Panc1 (cell line): ENCODE measurements at regions not wholly inside any gene's neighbourhood (a gene's known extent, or its start where the extent isn't known, plus 50 kb on each side); places are given as distances from the start of the nearest gene placed in this dataset.

Experiments used
- ATAC-seq: fragments of 200-7000 bp; cut with Tn5 transposase; 2 replicates; pipeline ENCODE4 v1.9.1; 2020; ENCODE audit warnings: mild to moderate bottlenecking, moderate library complexity
- BruUV-seq: library from RNA; stranded (reverse); fragments of 400-500 nt; replicated peaks from 2 replicates; lab custom pipeline; 2021; lab: Mats Ljungman, UMichigan
- CTCF ChIA-PET: fragments of 300-600 bp; sonication (Branson Sonifier 250); formaldehyde crosslinking; loops from one replicate; lab custom pipeline; 2022; ENCODE audit warnings: antibody characterized with exemption; lab: Charles Lee
- POLR2A ChIA-PET: fragments of 300-600 bp; sonication (Branson Sonifier 250); formaldehyde crosslinking; loops from one replicate; lab custom pipeline; 2022; ENCODE audit warnings: antibody characterized with exemption; lab: Charles Lee
- DNase-seq: peaks from one replicate; pipeline ENCODE4 v3.0.0-alpha.2; 2010; ENCODE audit warnings: low read depth, low spot score
- H3K27ac ChIP-seq: 2 replicates; pipeline ENCODE4 v1.5.1; 2011; ENCODE audit warnings: mild to moderate bottlenecking, low read length, inconsistent platforms
- H3K27me3 ChIP-seq: fragments of 200-500 bp; sonication (Bioruptor generic); 2 replicates; pipeline ENCODE4 v1.6.0; 2014; ENCODE audit warnings: low read length, inconsistent platforms; ENCODE audit not compliant: control insufficient read depth, insufficient read depth
- H3K36me3 ChIP-seq: fragments of 200-500 bp; sonication (Bioruptor generic); 2 replicates; pipeline ENCODE4 v1.5.1; 2014; ENCODE audit warnings: inconsistent platforms, mild to moderate bottlenecking, low read length, moderate library complexity; ENCODE audit not compliant: control insufficient read depth, insufficient read depth
- H3K4me1 ChIP-seq: 2 replicates; pipeline ENCODE4 v1.5.1; 2011; ENCODE audit warnings: inconsistent platforms, mild to moderate bottlenecking, low read length, moderate library complexity; ENCODE audit not compliant: control insufficient read depth, insufficient read depth
- H3K4me3 ChIP-seq, 2 experiments: 2 replicates each; pipeline ENCODE4 v1.5.1; 2011 to 2012; ENCODE audit warnings: low read depth in 2 of 2, low read length in 2 of 2, mild to moderate bottlenecking in 2 of 2, inconsistent platforms in 1 of 2, moderate library complexity in 1 of 2
- H3K9me3 ChIP-seq: fragments of 200-500 bp; sonication (Bioruptor generic); 2 replicates; pipeline ENCODE4 v1.5.1; 2014; ENCODE audit warnings: low read depth, mild to moderate bottlenecking, inconsistent platforms, low read length, moderate library complexity; ENCODE audit not compliant: control insufficient read depth, insufficient read depth
- CTCF ChIP-seq: fragments of 450-650 bp; IDR thresholded peaks from 2 replicates; pipeline ENCODE4 v1.5.1; 2017; ENCODE audit warnings: mild to moderate bottlenecking
- POLR2AphosphoS5 ChIP-seq: IDR thresholded peaks from 2 replicates; pipeline ENCODE4 v1.6.1; 2012; ENCODE audit warnings: mild to moderate bottlenecking, low read depth, low read length, moderate library complexity
- REST ChIP-seq, 2 experiments: IDR thresholded peaks; 2 replicates each; pipeline ENCODE4 v1.6.1; 2011 to 2012; ENCODE audit warnings: low read depth in 2 of 2, control low read depth in 1 of 2, low read length in 1 of 2, mild to moderate bottlenecking in 1 of 2, moderate library complexity in 1 of 2; ENCODE audit not compliant: insufficient read depth in 1 of 2
- SIN3A ChIP-seq: IDR thresholded peaks from 2 replicates; pipeline ENCODE4 v1.6.1; 2012; ENCODE audit warnings: low read depth, mild to moderate bottlenecking, low read length, moderate library complexity, borderline replicate concordance; ENCODE audit not compliant: insufficient read depth
- TCF7L2 ChIP-seq: IDR thresholded peaks from 2 replicates; pipeline ENCODE4 v1.6.1; 2011; ENCODE audit warnings: mild to moderate bottlenecking, low read depth, low read length, inconsistent platforms
- in situ Hi-C: cut with HindIII; loops from 2 replicates; pipeline ENCODE4 v1.10.0; 2016; ENCODE audit warnings: low sequenced_read_pairs, low pct_unique_long_range_greater_than_20kb
- intact Hi-C: fragments of 100-400 bp; cut with micrococcal nuclease; formaldehyde crosslinking; loops from one replicate; pipeline ENCODE4 v1.10.0; 2022; ENCODE audit not compliant: unreplicated experiment

DNA sequence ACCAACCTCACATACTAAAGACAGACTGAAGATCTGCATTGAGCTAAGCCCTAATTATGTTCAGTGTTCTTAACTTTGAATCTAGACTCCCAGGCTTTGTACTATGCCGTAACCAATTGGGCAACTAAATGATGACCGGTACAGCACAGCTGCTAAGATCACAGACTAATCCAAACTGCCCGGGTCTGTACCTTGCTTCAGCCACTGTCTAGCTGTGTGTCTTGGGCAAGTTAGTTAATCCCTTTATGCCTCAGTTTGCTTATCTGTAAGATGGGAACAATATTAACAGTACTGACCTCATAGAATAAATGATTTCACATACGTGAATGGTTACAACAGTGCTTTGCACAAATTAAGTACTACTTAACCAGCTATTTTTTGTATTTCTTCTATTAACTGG, 205.8 kb upstream of the NFE2L3 start:
- Histone ChIP-seq H3K27me3 (peaks cover 27% of the 10 kb centered on the region), H3K9me3 (no peaks in the 10 kb centered on the region), H3K4me3 (no peak overlapping the region), H3K27ac (no peak overlapping the region), H3K4me1 (peaks cover 5% of the 10 kb centered on the region; the same call in 1 of the 2 replicates), H3K36me3 (no peaks in the 10 kb centered on the region)
- DNase-seq (no peak), ATAC-seq (no peak)
- ChIA-PET CTCF (no interaction called here), POLR2A (no interaction called here)
- in situ Hi-C loops = no loop called here
- intact Hi-C loops = no loop called here
- BruUV-seq = no TSS peak
- TF ChIP-seq REST (IDR thresholded peaks at IDR 0.05; ENCODE audit: insufficient read depth in 1 of 2, low read depth in 2 of 2, low read length in 1 of 2) (no peak), TCF7L2 (no peak), CTCF (no peak), SIN3A (no peak), POLR2AphosphoS5 (no peak)

- Histone ChIP-seq H3K9me3 (no peaks in the 10 kb centered on the region), H3K4me1 (peaks cover 5% of the 10 kb centered on the region; the same call in 1 of the 2 replicates), H3K4me3 (no peak overlapping the region), H3K27ac (no peak overlapping the region), H3K36me3 (no peaks in the 10 kb centered on the region), H3K27me3 (peaks cover 30% of the 10 kb centered on the region)
- intact Hi-C loops (no loop called here), in situ Hi-C loops (no loop called here)
- TF ChIP-seq SIN3A = no peak
- TF ChIP-seq POLR2AphosphoS5 = no peak
- no peak for TF ChIP-seq TCF7L2
- CTCF ChIA-PET = no interaction called here
- DNase-seq = no peak
- BruUV-seq = no TSS peak
- POLR2A ChIA-PET = no interaction called here
- ATAC-seq = no peak
These were observed 204.1 kb upstream of the NFE2L3 start for GRCh38 chr7:25947669-25948516.
